ENCODE measurements at regions not wholly inside any gene's neighbourhood (a gene's known extent, or its start where the extent isn't known, plus 50 kb on each side); places are given as distances from the start of the nearest gene placed in this dataset.

- TF ChIP-seq EZH2phosphoT487 (IDR thresholded peaks at IDR 0.05; ENCODE audit: insufficient read depth, low read depth), result no peak
- no peak for TF ChIP-seq EZH2 (IDR thresholded peaks at IDR 0.05; ENCODE audit: insufficient read depth, poor library complexity, severe bottlenecking)
Observed at GRCh38 chr6:101021504-101021903, 140.4 kb upstream of the ASCC3 start.

Data from GM23248 (cell line).